ACC112 (cell line): ENCODE measurements at regions not wholly inside any gene's neighbourhood (a gene's known extent, or its start where the extent isn't known, plus 50 kb on each side); places are given as distances from the start of the nearest gene placed in this dataset.

ENCODE experiments used
- H2AFZ ChIP-seq: fragments of 200-600 bp; sonication (generic); one replicate; pipeline ENCODE4 v1.6.0; 2017; ENCODE audit warnings: antibody characterized with exemption, low read length; ENCODE audit not compliant: unreplicated experiment
- H3K27ac ChIP-seq: fragments of 200-600 bp; sonication (generic); 2 replicates; pipeline ENCODE4 v1.5.1; 2014; ENCODE audit warnings: low read depth, mild to moderate bottlenecking, antibody characterized with exemption, low read length, moderate library complexity
- H3K27me3 ChIP-seq: fragments of 200-600 bp; sonication (generic); 2 replicates; pipeline ENCODE4 v1.6.1; 2014; ENCODE audit warnings: mild to moderate bottlenecking, antibody characterized with exemption, low read length, moderate library complexity, mixed read lengths; ENCODE audit not compliant: insufficient read depth
- H3K36me3 ChIP-seq: fragments of 200-600 bp; sonication (generic); 2 replicates; pipeline ENCODE4 v1.6.1; 2016; ENCODE audit warnings: mild to moderate bottlenecking, antibody characterized with exemption, low read length, moderate library complexity, mixed read lengths; ENCODE audit not compliant: insufficient read depth
- H3K4me1 ChIP-seq: fragments of 200-600 bp; sonication (generic); one replicate; pipeline ENCODE4 v1.6.1; 2016; ENCODE audit warnings: low read length, mixed read lengths; ENCODE audit not compliant: insufficient read depth, unreplicated experiment, control insufficient read depth
- H3K4me3 ChIP-seq: fragments of 200-600 bp; sonication (generic); 2 replicates; pipeline ENCODE4 v1.5.1; 2014; ENCODE audit warnings: mild to moderate bottlenecking, low read depth, low read length
- H3K79me2 ChIP-seq: fragments of 200-600 bp; sonication (generic); one replicate; pipeline ENCODE4 v1.6.0; 2016; ENCODE audit warnings: low read length; ENCODE audit not compliant: control insufficient read depth, unreplicated experiment, insufficient read depth

- no peak overlapping the region for H2AFZ ChIP-seq
- H3K36me3 ChIP-seq: no peaks in the 10 kb centered on the region
- no peaks in the 10 kb centered on the region for H3K4me1 ChIP-seq
- H3K4me3 ChIP-seq: no peak overlapping the region
- H3K27me3 ChIP-seq: peaks cover 71% of the 10 kb centered on the region
- H3K79me2 ChIP-seq: no peaks in the 10 kb centered on the region
- H3K27ac ChIP-seq: no peak overlapping the region
These were observed 87.3 kb upstream of the ZNF618 start for GRCh38 chr9:113788616-113789330.

GRCh38 chr9:113790093-113790492, 86.0 kb upstream of the ZNF618 start:
- Histone ChIP-seq H3K4me1 (no peaks in the 10 kb centered on the region), H3K79me2 (no peaks in the 10 kb centered on the region), H3K27me3 (peaks cover 70% of the 10 kb centered on the region), H3K27ac (no peak overlapping the region), H3K36me3 (no peaks in the 10 kb centered on the region), H2AFZ (no peak overlapping the region), H3K4me3 (no peak overlapping the region)

- H3K27ac ChIP-seq: no peak overlapping the region
- H3K27me3 ChIP-seq: peaks cover 65% of the 10 kb centered on the region
- no peak overlapping the region for H3K4me3 ChIP-seq
- H2AFZ ChIP-seq: no peak overlapping the region
- no peaks in the 10 kb centered on the region for H3K36me3 ChIP-seq
- H3K79me2 ChIP-seq: no peaks in the 10 kb centered on the region
- H3K4me1 ChIP-seq: no peaks in the 10 kb centered on the region
These were observed 82.6 kb upstream of the ZNF618 start for GRCh38 chr9:113793558-113793957.

GRCh38 chr9:113794721-113795120, 81.4 kb upstream of the ZNF618 start:
- H2AFZ ChIP-seq: no peak overlapping the region
- H3K27me3 ChIP-seq: peaks cover 53% of the 10 kb centered on the region
- no peak overlapping the region for H3K27ac ChIP-seq
- H3K79me2 ChIP-seq: no peaks in the 10 kb centered on the region
- no peaks in the 10 kb centered on the region for H3K4me1 ChIP-seq
- no peaks in the 10 kb centered on the region for H3K36me3 ChIP-seq
- H3K4me3 ChIP-seq: no peak overlapping the region

GRCh38 chr9:113795811-113796392, 80.2 kb upstream of the ZNF618 start:
- Histone ChIP-seq H3K79me2 (no peaks in the 10 kb centered on the region), H3K4me3 (no peak overlapping the region), H2AFZ (no peak overlapping the region), H3K4me1 (no peaks in the 10 kb centered on the region), H3K36me3 (no peaks in the 10 kb centered on the region), H3K27me3 (peaks cover 41% of the 10 kb centered on the region), H3K27ac (no peak overlapping the region)

- H3K27me3 ChIP-seq: peaks cover 34% of the 10 kb centered on the region
- no peak overlapping the region for H2AFZ ChIP-seq
- no peaks in the 10 kb centered on the region for H3K36me3 ChIP-seq
- H3K4me3 ChIP-seq: no peak overlapping the region
- H3K27ac ChIP-seq: no peak overlapping the region
- H3K4me1 ChIP-seq: no peaks in the 10 kb centered on the region
- no peaks in the 10 kb centered on the region for H3K79me2 ChIP-seq
These were observed 79.3 kb upstream of the ZNF618 start for GRCh38 chr9:113796646-113797426.

GRCh38 chr9:113798062-113799030, 77.8 kb upstream of the ZNF618 start:
- H3K36me3 ChIP-seq: no peaks in the 10 kb centered on the region
- H3K27me3 ChIP-seq: peaks cover 24% of the 10 kb centered on the region
- H3K4me3 ChIP-seq: no peak overlapping the region
- H3K4me1 ChIP-seq: no peaks in the 10 kb centered on the region
- H3K27ac ChIP-seq: no peak overlapping the region
- H2AFZ ChIP-seq: no peak overlapping the region
- no peaks in the 10 kb centered on the region for H3K79me2 ChIP-seq

- Histone ChIP-seq H3K4me1 (no peaks in the 10 kb centered on the region), H2AFZ (no peak overlapping the region), H3K27me3 (peaks cover 17% of the 10 kb centered on the region), H3K4me3 (no peak overlapping the region), H3K27ac (no peak overlapping the region), H3K36me3 (no peaks in the 10 kb centered on the region), H3K79me2 (no peaks in the 10 kb centered on the region)
These were observed 75.8 kb upstream of the ZNF618 start for GRCh38 chr9:113800276-113800675.

GRCh38 chr9:113803811-113804589, 72.1 kb upstream of the ZNF618 start:
- no peak overlapping the region for H3K27ac ChIP-seq
- H2AFZ ChIP-seq: no peak overlapping the region
- no peaks in the 10 kb centered on the region for H3K79me2 ChIP-seq
- no peak overlapping the region for H3K4me3 ChIP-seq
- no peaks in the 10 kb centered on the region for H3K36me3 ChIP-seq
- H3K27me3 ChIP-seq: no peaks in the 10 kb centered on the region
- H3K4me1 ChIP-seq: peaks cover 11% of the 10 kb centered on the region
